GM23338 (cell line): ENCODE measurements at regions not wholly inside any gene's neighbourhood (a gene's known extent, or its start where the extent isn't known, plus 50 kb on each side); places are given as distances from the start of the nearest gene placed in this dataset.

ENCODE experiments used
- ATAC-seq: fragments of 200-7000 bp; cut with Tn5 transposase; 3 replicates; pipeline ENCODE4 v1.9.1; 2020
- DNase-seq: peaks from one replicate; pipeline ENCODE4 v3.0.0-alpha.2; 2015; ENCODE audit warnings: low spot score
- H2AFZ ChIP-seq: fragments of 200-600 bp; sonication (generic); 2 replicates; pipeline ENCODE4 v1.8.0; 2016; ENCODE audit warnings: antibody characterized with exemption, mild to moderate bottlenecking, moderate library complexity
- H3F3A ChIP-seq: fragments of 200-600 bp; sonication (generic); replicated peaks from 2 replicates; pipeline ENCODE4 v1.8.0; 2017; ENCODE audit warnings: antibody characterized with exemption, mixed run types, low read depth
- H3K27ac ChIP-seq: fragments of 200-600 bp; sonication (generic); 2 replicates; pipeline ENCODE4 v1.6.1; 2016; ENCODE audit warnings: low read depth
- H3K27me3 ChIP-seq: fragments of 200-600 bp; sonication (generic); 2 replicates; pipeline ENCODE4 v1.8.0; 2016; ENCODE audit warnings: mild to moderate bottlenecking, mixed run types, moderate library complexity; ENCODE audit not compliant: insufficient read depth
- H3K36me3 ChIP-seq: fragments of 200-600 bp; sonication (generic); 2 replicates; pipeline ENCODE4 v1.8.0; 2016; ENCODE audit warnings: mild to moderate bottlenecking; ENCODE audit not compliant: insufficient read depth
- H3K4me1 ChIP-seq: fragments of 200-600 bp; sonication (generic); 2 replicates; pipeline ENCODE4 v1.8.0; 2016; ENCODE audit warnings: mild to moderate bottlenecking, moderate library complexity; ENCODE audit not compliant: insufficient read depth
- H3K4me2 ChIP-seq: fragments of 200-600 bp; sonication (generic); 2 replicates; pipeline ENCODE4 v1.7.1; 2017; ENCODE audit warnings: mixed run types
- H3K4me3 ChIP-seq: fragments of 200-600 bp; sonication (generic); 2 replicates; pipeline ENCODE4 v1.6.1; 2016; ENCODE audit warnings: mixed run types
- H3K79me2 ChIP-seq: fragments of 200-600 bp; sonication (generic); replicated peaks from 2 replicates; pipeline ENCODE4 v1.8.0; 2017; ENCODE audit warnings: mild to moderate bottlenecking; ENCODE audit not compliant: insufficient read depth
- H3K9me2 ChIP-seq: fragments of 200-600 bp; sonication (generic); 2 replicates; pipeline ENCODE4 v1.8.0; 2017; ENCODE audit not compliant: insufficient read depth
- H4K20me1 ChIP-seq: fragments of 200-600 bp; sonication (generic); replicated peaks from 2 replicates; pipeline ENCODE4 v1.8.0; 2017; ENCODE audit warnings: mild to moderate bottlenecking; ENCODE audit not compliant: insufficient read depth
- H3K27ac Mint-ChIP-seq: 2 replicates; pipeline ENCODE4 v1.8.0; 2020; ENCODE audit warnings: inconsistent platforms, mild to moderate bottlenecking, moderate library complexity, mixed read lengths
- H3K27me3 Mint-ChIP-seq: 3 replicates; pipeline ENCODE4 v1.8.0; 2022; ENCODE audit warnings: low read depth, mild to moderate bottlenecking, moderate library complexity, mixed read lengths, inconsistent platforms; ENCODE audit not compliant: insufficient read depth, poor library complexity
- H3K36me3 Mint-ChIP-seq: 3 replicates; pipeline ENCODE4 v1.8.0; 2021; ENCODE audit warnings: low read depth, mild to moderate bottlenecking, inconsistent platforms, moderate library complexity, mixed read lengths
- H3K4me1 Mint-ChIP-seq: 3 replicates; pipeline ENCODE4 v1.8.0; 2020; ENCODE audit warnings: mild to moderate bottlenecking, inconsistent platforms, mixed read lengths
- H3K4me3 Mint-ChIP-seq: 3 replicates; pipeline ENCODE4 v1.8.0; 2021; ENCODE audit warnings: moderate library complexity, mild to moderate bottlenecking, inconsistent platforms, mixed read lengths
- H3K9me3 Mint-ChIP-seq: 3 replicates; pipeline ENCODE4 v1.8.0; 2020; ENCODE audit warnings: moderate library complexity, mild to moderate bottlenecking, inconsistent platforms, mixed read lengths
- EZH2 ChIP-seq: fragments of 200-600 bp; sonication (generic); IDR thresholded peaks from one replicate; pipeline ENCODE4 v1.8.0; 2017; ENCODE audit warnings: antibody characterized with exemption, mild to moderate bottlenecking, low read depth; ENCODE audit not compliant: unreplicated experiment
- JUNB ChIP-seq: IDR thresholded peaks from one replicate; pipeline ENCODE4 v1.6.1; 2016; ENCODE audit warnings: antibody characterized with exemption; ENCODE audit not compliant: unreplicated experiment
- ZNF331 ChIP-seq: fragments of 250-450 bp; sonication (Bioruptor Pico); IDR thresholded peaks from 2 replicates; pipeline ENCODE4 v1.5.0; 2020; ENCODE audit warnings: low read depth, mild to moderate bottlenecking, moderate library complexity
- TF ChIP-seq, protein P1 (sequence below), 2 experiments: fragments of 200-600 bp in 1 of 2; sonication (generic) in 1 of 2; conservative IDR thresholded peaks; 2 replicates each; pipeline versions ENCODE4 v1.5.1 to v1.6.1; 2016 to 2017; ENCODE audit warnings: antibody characterized with exemption in 2 of 2, low read depth in 2 of 2, mild to moderate bottlenecking in 2 of 2, moderate library complexity in 1 of 2
- TF ChIP-seq, protein P2 (sequence below): fragments of 250-450 bp; sonication (Bioruptor Pico); IDR thresholded peaks from 2 replicates; pipeline ENCODE4 v1.5.0; 2020; ENCODE audit warnings: mild to moderate bottlenecking, moderate library complexity
- TF ChIP-seq, protein P3 (sequence below): IDR thresholded peaks from 2 replicates; pipeline ENCODE4 v1.6.1; 2016; ENCODE audit warnings: antibody characterized with exemption

DNA sequence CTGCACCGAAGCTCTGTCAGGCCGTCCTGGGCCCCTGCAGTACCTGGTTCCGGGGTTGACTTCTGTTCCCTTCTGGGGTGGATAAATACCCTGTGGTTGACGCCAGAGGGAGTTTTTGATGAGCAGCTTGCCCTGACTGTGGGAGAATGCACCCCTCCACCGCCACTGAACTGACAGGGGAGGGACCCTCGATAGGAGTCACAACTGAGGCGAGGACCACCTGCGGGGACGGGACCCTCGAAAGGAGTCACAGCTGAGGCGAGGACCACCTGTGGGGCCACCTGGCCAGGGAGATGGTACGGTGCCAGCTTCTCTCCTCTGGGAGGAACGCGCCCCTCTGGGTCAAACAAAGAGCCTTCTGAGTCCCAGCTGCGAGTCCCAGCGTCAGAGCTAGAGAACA lies 100.1 kb upstream of the FRMD1 start:
- H3K4me3 Mint-ChIP-seq, result no peak overlapping the region
- DNase-seq, result peak; percentile 30
- no peaks in the 10 kb centered on the region for H3K9me2 ChIP-seq
- no peak overlapping the region; the same call in 1 of the 2 replicates for H3K27ac Mint-ChIP-seq
- no peaks in the 10 kb centered on the region for H3F3A ChIP-seq
- H3K4me1 ChIP-seq, result peaks cover 37% of the 10 kb centered on the region
- H3K36me3 ChIP-seq, result no peaks in the 10 kb centered on the region
- no peaks in the 10 kb centered on the region; the same call in 2 of the 3 replicates for H3K9me3 Mint-ChIP-seq
- peaks cover 55% of the 10 kb centered on the region for H3K4me1 Mint-ChIP-seq
- no peak overlapping the region for H3K4me2 ChIP-seq
- H3K36me3 Mint-ChIP-seq, result no peaks in the 10 kb centered on the region; the same call in 2 of the 3 replicates
- H3K27ac ChIP-seq, result no peak overlapping the region
- no peak for TF ChIP-seq EZH2
- TF ChIP-seq, protein P1, sequence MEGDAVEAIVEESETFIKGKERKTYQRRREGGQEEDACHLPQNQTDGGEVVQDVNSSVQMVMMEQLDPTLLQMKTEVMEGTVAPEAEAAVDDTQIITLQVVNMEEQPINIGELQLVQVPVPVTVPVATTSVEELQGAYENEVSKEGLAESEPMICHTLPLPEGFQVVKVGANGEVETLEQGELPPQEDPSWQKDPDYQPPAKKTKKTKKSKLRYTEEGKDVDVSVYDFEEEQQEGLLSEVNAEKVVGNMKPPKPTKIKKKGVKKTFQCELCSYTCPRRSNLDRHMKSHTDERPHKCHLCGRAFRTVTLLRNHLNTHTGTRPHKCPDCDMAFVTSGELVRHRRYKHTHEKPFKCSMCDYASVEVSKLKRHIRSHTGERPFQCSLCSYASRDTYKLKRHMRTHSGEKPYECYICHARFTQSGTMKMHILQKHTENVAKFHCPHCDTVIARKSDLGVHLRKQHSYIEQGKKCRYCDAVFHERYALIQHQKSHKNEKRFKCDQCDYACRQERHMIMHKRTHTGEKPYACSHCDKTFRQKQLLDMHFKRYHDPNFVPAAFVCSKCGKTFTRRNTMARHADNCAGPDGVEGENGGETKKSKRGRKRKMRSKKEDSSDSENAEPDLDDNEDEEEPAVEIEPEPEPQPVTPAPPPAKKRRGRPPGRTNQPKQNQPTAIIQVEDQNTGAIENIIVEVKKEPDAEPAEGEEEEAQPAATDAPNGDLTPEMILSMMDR (conservative IDR thresholded peaks at IDR 0.05; ENCODE audit: low read depth in 2 of 2), result peak in 1 of 2 experiments; percentile 14; a peak in 2 of 4 replicates
- ATAC-seq, result peak; percentile 46
- H3K27me3 Mint-ChIP-seq, result peaks cover 6% of the 10 kb centered on the region
- H2AFZ ChIP-seq, result peak overlapping the region; percentile 52; the same call in 1 of the 2 replicates
- H3K79me2 ChIP-seq, result no peaks in the 10 kb centered on the region
- H3K27me3 ChIP-seq, result no peaks in the 10 kb centered on the region
- no peak overlapping the region for H3K4me3 ChIP-seq
- H4K20me1 ChIP-seq, result no peaks in the 10 kb centered on the region

DNA sequence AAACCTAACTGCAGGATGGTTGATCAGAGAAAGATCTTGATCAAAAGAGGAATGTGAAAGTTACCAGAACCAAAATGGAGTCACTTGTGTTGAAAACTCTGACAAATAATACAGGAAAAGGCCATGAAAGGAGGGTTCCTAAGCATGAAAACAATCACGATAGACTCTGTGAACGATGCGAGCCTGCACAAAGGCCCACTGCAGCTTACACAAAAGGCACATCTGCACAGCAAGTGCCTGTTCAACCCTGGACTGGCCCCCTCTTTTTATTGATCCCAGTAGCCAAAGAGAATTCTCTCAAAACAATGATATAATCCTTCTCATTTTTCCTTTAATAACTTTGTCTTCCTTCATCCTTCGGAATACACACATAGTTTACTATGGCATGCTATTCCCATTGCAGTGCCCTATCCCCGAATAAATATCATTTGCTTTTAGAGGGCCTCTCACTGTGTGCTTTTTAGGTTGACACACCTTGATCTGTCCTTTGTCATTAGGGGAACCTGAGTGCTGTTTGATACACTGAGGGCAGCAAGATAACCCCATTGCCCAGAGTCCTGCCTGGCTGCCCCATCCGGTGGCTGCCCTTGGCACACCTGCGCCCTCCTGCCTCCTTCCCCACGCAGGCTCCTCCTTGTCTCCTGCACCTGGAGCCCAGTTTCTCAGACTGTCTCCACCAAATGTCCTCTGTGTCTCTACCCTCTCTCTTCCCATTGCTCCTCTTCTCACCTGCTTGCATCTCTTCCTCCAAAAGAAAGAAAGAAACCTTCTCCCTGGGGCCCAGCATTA lies 98.3 kb upstream of the FRMD1 start:
- Histone ChIP-seq H3K27me3 (no peaks in the 10 kb centered on the region), H3K4me2 (no peak overlapping the region), H3K27ac (no peak overlapping the region), H3F3A (no peaks in the 10 kb centered on the region), H4K20me1 (no peaks in the 10 kb centered on the region), H3K36me3 (no peaks in the 10 kb centered on the region), H3K4me1 (peaks cover 49% of the 10 kb centered on the region), H3K9me2 (no peaks in the 10 kb centered on the region), H3K79me2 (no peaks in the 10 kb centered on the region), H3K4me3 (no peak overlapping the region), H2AFZ (no peak overlapping the region)
- H3K4me1 Mint-ChIP-seq, result peaks cover 58% of the 10 kb centered on the region
- H3K4me3 Mint-ChIP-seq, result no peak overlapping the region
- TF ChIP-seq, protein P2, sequence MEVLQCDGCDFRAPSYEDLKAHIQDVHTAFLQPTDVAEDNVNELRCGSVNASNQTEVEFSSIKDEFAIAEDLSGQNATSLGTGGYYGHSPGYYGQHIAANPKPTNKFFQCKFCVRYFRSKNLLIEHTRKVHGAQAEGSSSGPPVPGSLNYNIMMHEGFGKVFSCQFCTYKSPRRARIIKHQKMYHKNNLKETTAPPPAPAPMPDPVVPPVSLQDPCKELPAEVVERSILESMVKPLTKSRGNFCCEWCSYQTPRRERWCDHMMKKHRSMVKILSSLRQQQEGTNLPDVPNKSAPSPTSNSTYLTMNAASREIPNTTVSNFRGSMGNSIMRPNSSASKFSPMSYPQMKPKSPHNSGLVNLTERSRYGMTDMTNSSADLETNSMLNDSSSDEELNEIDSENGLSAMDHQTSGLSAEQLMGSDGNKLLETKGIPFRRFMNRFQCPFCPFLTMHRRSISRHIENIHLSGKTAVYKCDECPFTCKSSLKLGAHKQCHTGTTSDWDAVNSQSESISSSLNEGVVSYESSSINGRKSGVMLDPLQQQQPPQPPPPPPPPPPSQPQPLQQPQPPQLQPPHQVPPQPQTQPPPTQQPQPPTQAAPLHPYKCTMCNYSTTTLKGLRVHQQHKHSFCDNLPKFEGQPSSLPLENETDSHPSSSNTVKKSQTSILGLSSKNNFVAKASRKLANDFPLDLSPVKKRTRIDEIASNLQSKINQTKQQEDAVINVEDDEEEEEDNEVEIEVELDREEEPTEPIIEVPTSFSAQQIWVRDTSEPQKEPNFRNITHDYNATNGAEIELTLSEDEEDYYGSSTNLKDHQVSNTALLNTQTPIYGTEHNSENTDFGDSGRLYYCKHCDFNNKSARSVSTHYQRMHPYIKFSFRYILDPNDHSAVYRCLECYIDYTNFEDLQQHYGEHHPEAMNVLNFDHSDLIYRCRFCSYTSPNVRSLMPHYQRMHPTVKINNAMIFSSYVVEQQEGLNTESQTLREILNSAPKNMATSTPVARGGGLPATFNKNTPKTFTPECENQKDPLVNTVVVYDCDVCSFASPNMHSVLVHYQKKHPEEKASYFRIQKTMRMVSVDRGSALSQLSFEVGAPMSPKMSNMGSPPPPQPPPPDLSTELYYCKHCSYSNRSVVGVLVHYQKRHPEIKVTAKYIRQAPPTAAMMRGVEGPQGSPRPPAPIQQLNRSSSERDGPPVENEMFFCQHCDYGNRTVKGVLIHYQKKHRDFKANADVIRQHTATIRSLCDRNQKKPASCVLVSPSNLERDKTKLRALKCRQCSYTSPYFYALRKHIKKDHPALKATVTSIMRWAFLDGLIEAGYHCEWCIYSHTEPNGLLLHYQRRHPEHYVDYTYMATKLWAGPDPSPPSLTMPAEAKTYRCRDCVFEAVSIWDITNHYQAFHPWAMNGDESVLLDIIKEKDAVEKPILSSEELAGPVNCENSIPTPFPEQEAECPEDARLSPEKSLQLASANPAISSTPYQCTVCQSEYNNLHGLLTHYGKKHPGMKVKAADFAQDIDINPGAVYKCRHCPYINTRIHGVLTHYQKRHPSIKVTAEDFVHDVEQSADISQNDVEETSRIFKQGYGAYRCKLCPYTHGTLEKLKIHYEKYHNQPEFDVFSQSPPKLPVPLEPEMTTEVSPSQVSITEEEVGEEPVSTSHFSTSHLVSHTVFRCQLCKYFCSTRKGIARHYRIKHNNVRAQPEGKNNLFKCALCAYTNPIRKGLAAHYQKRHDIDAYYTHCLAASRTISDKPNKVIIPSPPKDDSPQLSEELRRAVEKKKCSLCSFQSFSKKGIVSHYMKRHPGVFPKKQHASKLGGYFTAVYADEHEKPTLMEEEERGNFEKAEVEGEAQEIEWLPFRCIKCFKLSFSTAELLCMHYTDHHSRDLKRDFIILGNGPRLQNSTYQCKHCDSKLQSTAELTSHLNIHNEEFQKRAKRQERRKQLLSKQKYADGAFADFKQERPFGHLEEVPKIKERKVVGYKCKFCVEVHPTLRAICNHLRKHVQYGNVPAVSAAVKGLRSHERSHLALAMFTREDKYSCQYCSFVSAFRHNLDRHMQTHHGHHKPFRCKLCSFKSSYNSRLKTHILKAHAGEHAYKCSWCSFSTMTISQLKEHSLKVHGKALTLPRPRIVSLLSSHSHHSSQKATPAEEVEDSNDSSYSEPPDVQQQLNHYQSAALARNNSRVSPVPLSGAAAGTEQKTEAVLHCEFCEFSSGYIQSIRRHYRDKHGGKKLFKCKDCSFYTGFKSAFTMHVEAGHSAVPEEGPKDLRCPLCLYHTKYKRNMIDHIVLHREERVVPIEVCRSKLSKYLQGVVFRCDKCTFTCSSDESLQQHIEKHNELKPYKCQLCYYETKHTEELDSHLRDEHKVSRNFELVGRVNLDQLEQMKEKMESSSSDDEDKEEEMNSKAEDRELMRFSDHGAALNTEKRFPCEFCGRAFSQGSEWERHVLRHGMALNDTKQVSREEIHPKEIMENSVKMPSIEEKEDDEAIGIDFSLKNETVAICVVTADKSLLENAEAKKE (CRISPR knock-in tag), result no peak
- no peak for TF ChIP-seq JUNB
- TF ChIP-seq, protein P3, sequence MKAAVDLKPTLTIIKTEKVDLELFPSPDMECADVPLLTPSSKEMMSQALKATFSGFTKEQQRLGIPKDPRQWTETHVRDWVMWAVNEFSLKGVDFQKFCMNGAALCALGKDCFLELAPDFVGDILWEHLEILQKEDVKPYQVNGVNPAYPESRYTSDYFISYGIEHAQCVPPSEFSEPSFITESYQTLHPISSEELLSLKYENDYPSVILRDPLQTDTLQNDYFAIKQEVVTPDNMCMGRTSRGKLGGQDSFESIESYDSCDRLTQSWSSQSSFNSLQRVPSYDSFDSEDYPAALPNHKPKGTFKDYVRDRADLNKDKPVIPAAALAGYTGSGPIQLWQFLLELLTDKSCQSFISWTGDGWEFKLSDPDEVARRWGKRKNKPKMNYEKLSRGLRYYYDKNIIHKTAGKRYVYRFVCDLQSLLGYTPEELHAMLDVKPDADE, result no peak
- no peak for TF ChIP-seq ZNF331 (CRISPR knock-in tag)
- H3K36me3 Mint-ChIP-seq, result no peaks in the 10 kb centered on the region
- H3K27ac Mint-ChIP-seq, result no peak overlapping the region
- H3K27me3 Mint-ChIP-seq, result peaks cover 3% of the 10 kb centered on the region
- ATAC-seq, result no peak
- no peaks in the 10 kb centered on the region; the same call in 2 of the 3 replicates for H3K9me3 Mint-ChIP-seq
- DNase-seq, result no peak
